AG04449 (cell line): ENCODE measurements at regions not wholly inside any gene's neighbourhood (a gene's known extent, or its start where the extent isn't known, plus 50 kb on each side); places are given as distances from the start of the nearest gene placed in this dataset.

Experiments
- CTCF ChIA-PET: fragments of 350-600 bp; formaldehyde crosslinking; extraction: SDS; loops from one replicate; lab custom pipeline; 2021; ENCODE audit warnings: antibody characterized with exemption; lab: Yijun Ruan, JAX
- POLR2A ChIA-PET: fragments of 400-600, 350-600 bp; formaldehyde crosslinking; extraction: SDS; loops from one replicate; lab custom pipeline; 2020; ENCODE audit warnings: antibody characterized with exemption, inconsistent platforms; lab: Yijun Ruan, JAX
- DNase-seq: peaks from one replicate; pipeline ENCODE4 v3.0.0-alpha.2; 2010; ENCODE audit warnings: low read depth, low spot score
- H3K4me3 ChIP-seq: 2 replicates; pipeline ENCODE4 v1.5.1; 2011; ENCODE audit warnings: low read depth, mild to moderate bottlenecking, control low read depth, low read length
- CTCF ChIP-seq: IDR thresholded peaks from one replicate; pipeline ENCODE4 v1.5.1; 2011; ENCODE audit warnings: mild to moderate bottlenecking, moderate library complexity, low read length, control low read depth, inconsistent platforms; ENCODE audit not compliant: insufficient read depth; ENCODE audit errors: missing control alignments

- ChIA-PET CTCF (no interaction called here), POLR2A (no interaction called here)
- DNase-seq: no peak
- TF ChIP-seq CTCF: no peak
- H3K4me3 ChIP-seq: no peak overlapping the region
Measured at GRCh38 chr3:6260551-6261191, 600.2 kb upstream of the GRM7 start.

- no peak overlapping the region for H3K4me3 ChIP-seq
- CTCF ChIA-PET: no interaction called here
- no peak for TF ChIP-seq CTCF
- no peak for DNase-seq
- POLR2A ChIA-PET: no interaction called here
Measured at GRCh38 chr3:6262010-6262409, 598.9 kb upstream of the GRM7 start.

- ChIA-PET POLR2A (no interaction called here), CTCF (no interaction called here)
Measured at GRCh38 chr3:6264036-6264435, 596.9 kb upstream of the GRM7 start.

GRCh38 chr3:6264906-6265305 lies 596.0 kb upstream of the GRM7 start:
- TF ChIP-seq CTCF: no peak
- DNase-seq: no peak
- POLR2A ChIA-PET: no interaction called here
- CTCF ChIA-PET: no interaction called here
- no peak overlapping the region for H3K4me3 ChIP-seq

More at GRCh38 chr3:6264036-6264435, 596.9 kb upstream of the GRM7 start:
- no peak for TF ChIP-seq CTCF
- no peak overlapping the region for H3K4me3 ChIP-seq
- DNase-seq: no peak

GRCh38 chr3:6266135-6266534 lies 594.8 kb upstream of the GRM7 start:
- POLR2A ChIA-PET: no interaction called here
- no peak overlapping the region for H3K4me3 ChIP-seq
- CTCF ChIA-PET: no interaction called here
- no peak for DNase-seq
- TF ChIP-seq CTCF: no peak

- ChIA-PET POLR2A (no interaction called here), CTCF (no interaction called here)
- no peak for TF ChIP-seq CTCF
- no peak overlapping the region for H3K4me3 ChIP-seq
- no peak for DNase-seq
Measured at GRCh38 chr3:6273878-6274277, 587.0 kb upstream of the GRM7 start.
